PFSK-1 (cell line): ENCODE measurements at regions not wholly inside any gene's neighbourhood (a gene's known extent, or its start where the extent isn't known, plus 50 kb on each side); places are given as distances from the start of the nearest gene placed in this dataset.

Experiments
- FOXP2 ChIP-seq: optimal IDR thresholded peaks from 2 replicates; pipeline ENCODE3; 2011; ENCODE audit warnings: borderline replicate concordance, control low read depth, inconsistent platforms; ENCODE audit not compliant: insufficient read depth; ENCODE audit errors: extremely low read length, extremely low read depth
- POLR2AphosphoS5 ChIP-seq: IDR thresholded peaks from 2 replicates; pipeline ENCODE4 v1.6.1; 2012; ENCODE audit warnings: low read depth, mild to moderate bottlenecking, control low read depth, low read length, moderate library complexity
- REST ChIP-seq, 2 experiments: IDR thresholded peaks; 2 replicates each; pipeline versions ENCODE4 v1.6.1 to v1.8.0; 2011 to 2012; ENCODE audit warnings: low read depth in 2 of 2, low read length in 2 of 2, control low read depth in 1 of 2, inconsistent platforms in 1 of 2, mild to moderate bottlenecking in 1 of 2, moderate library complexity in 1 of 2; ENCODE audit not compliant: insufficient read depth in 1 of 2
- SIN3A ChIP-seq: IDR thresholded peaks from 2 replicates; pipeline ENCODE4 v1.6.1; 2012; ENCODE audit warnings: mild to moderate bottlenecking, low read length, moderate library complexity, borderline replicate concordance; ENCODE audit not compliant: insufficient read depth
- TAF1 ChIP-seq: IDR thresholded peaks from 2 replicates; pipeline ENCODE4 v1.6.1; 2012; ENCODE audit warnings: low read length, control low read depth, borderline replicate concordance; ENCODE audit not compliant: insufficient read depth

GRCh38 chr1:69073176-69073575 is 494.5 kb upstream of the LRRC7 start:
- TF ChIP-seq TAF1, result no peak
- no peak for TF ChIP-seq REST (IDR thresholded peaks at IDR 0.05; ENCODE audit: insufficient read depth in 1 of 2, low read depth in 2 of 2, low read length in 2 of 2)
- TF ChIP-seq FOXP2, result no peak
- no peak for TF ChIP-seq POLR2AphosphoS5
- no peak for TF ChIP-seq SIN3A

DNA sequence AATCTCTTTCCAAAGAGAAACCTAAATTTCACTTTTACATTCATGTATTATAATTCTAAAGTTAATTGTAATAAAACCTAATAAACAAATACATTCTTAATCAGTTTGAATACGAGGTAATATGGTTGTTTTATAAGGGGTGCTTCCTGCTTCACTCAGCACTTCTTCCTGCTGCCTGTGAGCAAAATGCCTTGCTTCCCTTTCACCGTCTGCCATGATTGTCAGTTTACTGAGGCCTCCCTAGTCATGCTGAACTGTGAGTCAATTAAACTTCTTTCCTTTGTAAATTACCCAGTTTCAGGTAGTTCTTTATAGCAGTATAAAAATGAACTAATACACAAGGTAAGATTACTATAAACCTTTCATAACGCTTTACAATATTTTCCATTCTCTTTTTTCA is 491.1 kb upstream of the LRRC7 start:
- TF ChIP-seq POLR2AphosphoS5 (no peak), FOXP2 (no peak), TAF1 (no peak), SIN3A (no peak), REST (IDR thresholded peaks at IDR 0.05; ENCODE audit: insufficient read depth in 1 of 2, low read depth in 2 of 2, low read length in 2 of 2) (no peak)

- TF ChIP-seq REST (IDR thresholded peaks at IDR 0.05; ENCODE audit: insufficient read depth in 1 of 2, low read depth in 2 of 2, low read length in 2 of 2), result no peak
- TF ChIP-seq FOXP2, result no peak
- no peak for TF ChIP-seq TAF1
- no peak for TF ChIP-seq POLR2AphosphoS5
- no peak for TF ChIP-seq SIN3A
These were observed 490.5 kb upstream of the LRRC7 start for GRCh38 chr1:69077198-69077597.

GRCh38 chr1:69077633-69078032 is 490.1 kb upstream of the LRRC7 start:
- no peak for TF ChIP-seq FOXP2
- TF ChIP-seq TAF1, result no peak
- TF ChIP-seq SIN3A, result no peak
- TF ChIP-seq REST (IDR thresholded peaks at IDR 0.05; ENCODE audit: insufficient read depth in 1 of 2, low read depth in 2 of 2, low read length in 2 of 2), result no peak
- no peak for TF ChIP-seq POLR2AphosphoS5

DNA sequence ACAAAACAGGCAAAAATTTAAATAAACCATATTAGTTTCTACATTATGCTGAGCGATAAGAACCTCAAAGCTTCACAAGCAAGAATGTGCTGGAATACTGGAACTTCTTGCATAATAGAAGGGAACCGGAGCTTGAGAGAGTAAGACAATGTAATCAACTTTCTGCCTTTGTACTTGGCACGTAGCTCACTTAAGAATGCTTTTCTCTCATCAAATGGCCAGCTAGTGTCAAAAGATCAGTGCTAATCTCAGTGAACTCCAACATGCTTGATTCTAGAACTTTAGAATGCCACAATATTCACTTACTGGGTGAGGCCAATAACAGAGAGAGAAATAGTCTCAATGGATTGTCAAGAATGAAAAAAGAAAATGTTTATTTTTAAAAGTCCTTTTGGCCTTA is 486.1 kb upstream of the LRRC7 start:
- TF ChIP-seq REST (IDR thresholded peaks at IDR 0.05; ENCODE audit: insufficient read depth in 1 of 2, low read depth in 2 of 2, low read length in 2 of 2) (no peak), POLR2AphosphoS5 (no peak), TAF1 (no peak), FOXP2 (no peak), SIN3A (no peak)
